ENCODE measurements at regions not wholly inside any gene's neighbourhood (a gene's known extent, or its start where the extent isn't known, plus 50 kb on each side); places are given as distances from the start of the nearest gene placed in this dataset.

GRCh38 chr7:118076564-118076963 lies 107.4 kb upstream of the LSM8 start:
- no peak for DNase-seq

- no peak for DNase-seq
These were observed 105.9 kb upstream of the LSM8 start for GRCh38 chr7:118078015-118078414.

- DNase-seq, result no peak
These were observed 104.6 kb upstream of the LSM8 start for GRCh38 chr7:118079369-118079768.

GRCh38 chr7:118080947-118081346 lies 103.0 kb upstream of the LSM8 start:
- no peak for DNase-seq

GRCh38 chr7:118082506-118082905 lies 101.5 kb upstream of the LSM8 start:
- DNase-seq, result no peak

- peak in 11 of 56 donors; percentile 1 to 21 (median 9) for DNase-seq
These were observed 99.0 kb upstream of the LSM8 start for GRCh38 chr7:118085000-118085399.

- no peak for DNase-seq
These were observed 96.8 kb upstream of the LSM8 start for GRCh38 chr7:118087126-118087525.

GRCh38 chr7:118094044-118094443 lies 89.9 kb upstream of the LSM8 start:
- no peak for DNase-seq

GRCh38 chr7:118104812-118105441 lies 79.0 kb upstream of the LSM8 start:
- DNase-seq, result peak in 1 of 56 donors; percentile 22

GRCh38 chr7:118109607-118110006 lies 74.4 kb upstream of the LSM8 start:
- DNase-seq, result no peak

GRCh38 chr7:118110178-118110925 lies 73.6 kb upstream of the LSM8 start:
- no peak for DNase-seq

GRCh38 chr7:118111347-118111746 lies 72.6 kb upstream of the LSM8 start:
- DNase-seq, result no peak

GRCh38 chr7:118114175-118114574 lies 69.8 kb upstream of the LSM8 start:
- no peak for DNase-seq

GRCh38 chr7:118129041-118129795 lies 54.7 kb upstream of the LSM8 start:
- no peak for DNase-seq

- no peak for DNase-seq
These were observed 51.2 kb upstream of the LSM8 start for GRCh38 chr7:118132764-118133163.
